ENCODE measurements at regions not wholly inside any gene's neighbourhood (a gene's known extent, or its start where the extent isn't known, plus 50 kb on each side); places are given as distances from the start of the nearest gene placed in this dataset.

DNA sequence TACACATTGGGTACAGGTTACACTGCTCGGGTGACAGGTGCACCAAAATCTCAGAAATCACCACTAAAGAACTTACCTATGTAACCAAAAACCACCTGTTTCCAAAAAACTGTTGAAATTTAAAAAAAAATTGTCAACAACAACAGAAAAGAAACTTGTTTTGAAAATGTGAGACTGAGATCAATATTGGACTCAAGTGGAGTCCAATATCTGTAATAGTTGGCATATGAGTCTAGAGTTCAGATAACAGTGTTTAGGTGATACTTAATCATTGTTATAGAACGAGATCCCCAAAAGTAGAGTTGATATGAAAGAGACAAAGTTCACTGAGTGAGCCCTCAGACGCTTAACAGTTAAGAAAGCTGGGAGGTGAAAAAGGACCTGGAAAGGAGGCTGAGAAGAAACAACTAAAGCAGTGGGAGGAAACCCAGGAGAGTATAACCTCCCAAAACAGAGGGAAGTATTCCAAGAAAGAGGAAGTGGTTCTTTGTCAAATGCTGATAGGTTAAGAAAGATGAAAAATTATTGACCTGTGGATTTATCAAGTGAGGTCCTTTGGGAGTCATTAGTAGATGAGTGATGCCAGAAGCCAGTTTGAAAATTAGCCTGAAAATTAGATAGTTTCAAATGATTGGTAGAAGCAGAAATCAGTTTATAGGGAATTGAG is 388.6 kb upstream of the DPH6 start:
- ATAC-seq (no peak), FAIRE-seq (no peak), DNase-seq (ENCODE audit: extremely low read depth in 1 of 4, low spot score in 3 of 4) (no peak)
- no peaks in the 10 kb centered on the region for H3K9me3 ChIP-seq (replicated peaks; ENCODE audit: control insufficient read depth, insufficient read depth, low read depth, low read length)
- no peaks in the 10 kb centered on the region for H3K27me3 ChIP-seq (ENCODE audit: control insufficient read depth in 2 of 2, insufficient read depth in 2 of 2, low read length in 2 of 2)
- H3K9me1 ChIP-seq (ENCODE audit: control insufficient read depth, insufficient read depth, low read length) = no peaks in the 10 kb centered on the region
- ChIA-PET CTCF (ENCODE audit: low intra/inter-chr PET ratio) (no interaction called here), POLR2A (no interaction called here)
- no peaks in the 10 kb centered on the region for H3K4me1 ChIP-seq (replicated peaks in 1 of 2; ENCODE audit: control insufficient read depth in 2 of 2, insufficient read depth in 2 of 2, low read length in 2 of 2)
- H3K4me3 ChIP-seq = no peak overlapping the region
- H3K79me2 ChIP-seq (ENCODE audit: control insufficient read depth, insufficient read depth, low read length) = no peaks in the 10 kb centered on the region
- H3K27ac ChIP-seq (ENCODE audit: extremely low read depth, low read depth, low read length) = no peak overlapping the region
- BruUV-seq (replicated peaks) = no TSS peak
- in situ Hi-C loops (cut with MboI) = no loop called here
- H3K4me2 ChIP-seq (ENCODE audit: insufficient read depth, low read length) = no peak overlapping the region
- 0% methylated on average over 3 of the region's 3 CpGs for whole genome bisulfite sequencing (ENCODE audit: insufficient coverage, low coverage, missing lambda C conversion rate)
- H3K9ac ChIP-seq (ENCODE audit: insufficient read depth in 1 of 2, low read depth in 2 of 2, low read length in 2 of 2) = no peak overlapping the region
- TF ChIP-seq NFYB (IDR thresholded peaks at IDR 0.05; ENCODE audit: extremely low read depth, insufficient read length) = no peak
- peak; percentile 87 for TF ChIP-seq SPI1 (IDR thresholded peaks at IDR 0.05; ENCODE audit: borderline replicate concordance, low read depth, low read length)
- intact Hi-C loops (cut with micrococcal nuclease) = no loop called here
- H3K36me3 ChIP-seq (ENCODE audit: control insufficient read depth, insufficient read depth, low read length) = no peaks in the 10 kb centered on the region
- no peaks in the 10 kb centered on the region for H4K20me1 ChIP-seq (replicated peaks; ENCODE audit: control insufficient read depth, insufficient read depth, low read length)
- no peak overlapping the region for H2AFZ ChIP-seq (ENCODE audit: low read depth, low read length)

DNA sequence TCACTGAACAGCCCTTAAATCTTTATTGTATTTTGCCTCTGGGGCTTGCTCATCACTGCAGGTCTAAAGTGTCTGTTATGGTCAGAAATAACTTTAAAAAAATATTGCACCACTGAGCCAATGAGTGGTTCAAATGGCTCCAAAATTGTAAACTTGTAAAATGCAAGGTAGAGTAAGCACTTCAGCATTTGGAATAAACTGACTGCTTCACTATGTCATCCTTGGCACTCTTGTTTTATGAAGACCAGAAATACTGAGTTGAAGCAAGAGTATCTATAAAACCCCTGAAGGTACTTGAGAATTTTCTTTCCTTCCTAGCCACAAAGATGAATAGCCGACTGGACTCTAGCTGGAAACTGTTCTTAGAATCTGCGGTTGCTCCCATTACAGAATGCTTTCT is 390.3 kb upstream of the DPH6 start:
- POLR2A ChIA-PET = interaction anchor here (0.6 kb wide), 1 partner anchor 38 kb away, joined by 3 read pairs; no protein-coding TSS in a partner anchor
- no peak for TF ChIP-seq ATF3 (IDR thresholded peaks at IDR 0.05)
- no peak for TF ChIP-seq ATF3 (CRISPR knock-in tag; conservative IDR thresholded peaks at IDR 0.05)
- no peak for TF ChIP-seq PCBP1 (IDR thresholded peaks at IDR 0.05; ENCODE audit: low read depth, low read length, poor library complexity, severe bottlenecking)
- no peak for TF ChIP-seq ARID1B (IDR thresholded peaks at IDR 0.05)
- TF ChIP-seq, protein P1, sequence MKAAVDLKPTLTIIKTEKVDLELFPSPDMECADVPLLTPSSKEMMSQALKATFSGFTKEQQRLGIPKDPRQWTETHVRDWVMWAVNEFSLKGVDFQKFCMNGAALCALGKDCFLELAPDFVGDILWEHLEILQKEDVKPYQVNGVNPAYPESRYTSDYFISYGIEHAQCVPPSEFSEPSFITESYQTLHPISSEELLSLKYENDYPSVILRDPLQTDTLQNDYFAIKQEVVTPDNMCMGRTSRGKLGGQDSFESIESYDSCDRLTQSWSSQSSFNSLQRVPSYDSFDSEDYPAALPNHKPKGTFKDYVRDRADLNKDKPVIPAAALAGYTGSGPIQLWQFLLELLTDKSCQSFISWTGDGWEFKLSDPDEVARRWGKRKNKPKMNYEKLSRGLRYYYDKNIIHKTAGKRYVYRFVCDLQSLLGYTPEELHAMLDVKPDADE (conservative IDR thresholded peaks at IDR 0.05; ENCODE audit: control insufficient read depth, low read depth, low read length) = no peak
- TF ChIP-seq HIVEP1 (CRISPR knock-in tag; IDR thresholded peaks at IDR 0.05) = no peak
- TF ChIP-seq BRD9 (IDR thresholded peaks at IDR 0.05; ENCODE audit: low read depth, partially characterized antibody) = no peak
- no peak for TF ChIP-seq ETV1 (tag; conservative IDR thresholded peaks at IDR 0.05; ENCODE audit: low read depth)
- TF ChIP-seq RBM22 (IDR thresholded peaks at IDR 0.05; ENCODE audit: low read depth, low read length, poor library complexity, severe bottlenecking) = no peak
- TF ChIP-seq MYBL2 (IDR thresholded peaks at IDR 0.05; ENCODE audit: low read depth) = no peak
- TF ChIP-seq MYBL2 (CRISPR knock-in tag; IDR thresholded peaks at IDR 0.05; ENCODE audit: borderline replicate concordance) = no peak

More for the DNA sequence above, 390.3 kb upstream of the DPH6 start:
- no peak for FAIRE-seq
- 0% methylated on average over 2 of the region's 2 CpGs for WGBS (ENCODE audit: insufficient coverage, low coverage, missing lambda C conversion rate)
- in situ Hi-C loops (cut with MboI) (no loop called here), intact Hi-C loops (cut with micrococcal nuclease) (no loop called here)
- no peak for ATAC-seq
- CTCF ChIA-PET (ENCODE audit: low intra/inter-chr PET ratio) = no interaction called here
- no TSS peak for BruUV-seq (replicated peaks)
- Histone ChIP-seq H3K9me3 (replicated peaks; ENCODE audit: control insufficient read depth, insufficient read depth, low read depth, low read length) (no peaks in the 10 kb centered on the region), H4K20me1 (replicated peaks; ENCODE audit: control insufficient read depth, insufficient read depth, low read length) (no peaks in the 10 kb centered on the region), H3K4me3 (no peak overlapping the region), H3K4me1 (replicated peaks in 1 of 2; ENCODE audit: control insufficient read depth in 2 of 2, insufficient read depth in 2 of 2, low read length in 2 of 2) (no peaks in the 10 kb centered on the region), H3K9ac (ENCODE audit: insufficient read depth in 1 of 2, low read depth in 2 of 2, low read length in 2 of 2) (no peak overlapping the region), H3K27me3 (ENCODE audit: control insufficient read depth in 2 of 2, insufficient read depth in 2 of 2, low read length in 2 of 2) (no peaks in the 10 kb centered on the region), H3K9me1 (ENCODE audit: control insufficient read depth, insufficient read depth, low read length) (no peaks in the 10 kb centered on the region), H3K4me2 (ENCODE audit: insufficient read depth, low read length) (no peak overlapping the region), H3K79me2 (ENCODE audit: control insufficient read depth, insufficient read depth, low read length) (no peaks in the 10 kb centered on the region), H3K27ac (ENCODE audit: extremely low read depth, low read depth, low read length) (no peak overlapping the region), H2AFZ (ENCODE audit: low read depth, low read length) (no peak overlapping the region), H3K36me3 (ENCODE audit: control insufficient read depth, insufficient read depth, low read length) (no peaks in the 10 kb centered on the region)
- DNase-seq (ENCODE audit: extremely low read depth in 1 of 4, low spot score in 3 of 4) = no peak
